Stimulated activated CD4-positive, alpha-beta T cell treated with anti-CD3 and anti-CD28 coated beads, Interleukin-1b, Interleukin-23, amount 100 ng/mL, for 48 hours (primary cell): ENCODE measurements at regions not wholly inside any gene's neighbourhood (a gene's known extent, or its start where the extent isn't known, plus 50 kb on each side); places are given as distances from the start of the nearest gene placed in this dataset.

Experiments used
- DNase-seq: peaks from one replicate; pipeline ENCODE4 v3.0.0-alpha.2; 2020

GRCh38 chr12:12017135-12017581 is 53.6 kb upstream of the BCL2L14 start:
- peak; percentile 55 for DNase-seq

- no peak for DNase-seq
Observed at GRCh38 chr12:12017798-12018197, 52.9 kb upstream of the BCL2L14 start.

- no peak for DNase-seq
Observed at GRCh38 chr12:12018454-12018853, 52.3 kb upstream of the BCL2L14 start.

- DNase-seq, result no peak
Observed at GRCh38 chr12:12019881-12020280, 50.9 kb upstream of the BCL2L14 start.

GRCh38 chr12:12020762-12021161 is 50.0 kb upstream of the BCL2L14 start:
- DNase-seq, result no peak
